ENCODE measurements at regions not wholly inside any gene's neighbourhood (a gene's known extent, or its start where the extent isn't known, plus 50 kb on each side); places are given as distances from the start of the nearest gene placed in this dataset.

- no TSS peak for BruUV-seq (replicated peaks)
- TF ChIP-seq CTCF (conservative IDR thresholded peaks at IDR 0.05; ENCODE audit: low read depth, low read length) = no peak
- TF ChIP-seq EZH2 (IDR thresholded peaks at IDR 0.05; ENCODE audit: borderline replicate concordance, low read depth, low read length, poor library complexity, severe bottlenecking) = no peak
- POLR2A ChIA-PET (ENCODE audit: low non-redundant PET) = no interaction called here
- no peak overlapping the region for H3K4me3 ChIP-seq (ENCODE audit: low read depth, low read length, poor library complexity, severe bottlenecking)
- intact Hi-C loops (cut with micrococcal nuclease; ENCODE audit: unreplicated experiment) = no loop called here
- CTCF ChIA-PET = no interaction called here
- no peaks in the 10 kb centered on the region for H3K27me3 ChIP-seq (replicated peaks; ENCODE audit: insufficient read depth, low read depth, low read length, poor library complexity)
- H3K36me3 ChIP-seq (ENCODE audit: insufficient read depth, low read length, poor library complexity, severe bottlenecking) = no peaks in the 10 kb centered on the region
- no peaks in the 10 kb centered on the region for H3K9me3 ChIP-seq (ENCODE audit: low read depth, low read length, poor library complexity, severe bottlenecking)
- H3K4me1 ChIP-seq (ENCODE audit: insufficient read depth, low read length, poor library complexity, severe bottlenecking) = no peaks in the 10 kb centered on the region
- DNase-seq (ENCODE audit: low spot score) = no peak
- H3K27ac ChIP-seq (ENCODE audit: low read depth, low read length, poor library complexity, severe bottlenecking) = no peak overlapping the region
Observed at GRCh38 chr4:79472036-79472435, 64.0 kb upstream of the GK2 start.

GRCh38 chr4:79471309-79471708, 63.3 kb upstream of the GK2 start:
- TF ChIP-seq EZH2 (IDR thresholded peaks at IDR 0.05; ENCODE audit: borderline replicate concordance, low read depth, low read length, poor library complexity, severe bottlenecking) (no peak), CTCF (conservative IDR thresholded peaks at IDR 0.05; ENCODE audit: low read depth, low read length) (no peak)
- Histone ChIP-seq H3K36me3 (ENCODE audit: insufficient read depth, low read length, poor library complexity, severe bottlenecking) (no peaks in the 10 kb centered on the region), H3K9me3 (ENCODE audit: low read depth, low read length, poor library complexity, severe bottlenecking) (no peaks in the 10 kb centered on the region), H3K27ac (ENCODE audit: low read depth, low read length, poor library complexity, severe bottlenecking) (no peak overlapping the region), H3K4me3 (ENCODE audit: low read depth, low read length, poor library complexity, severe bottlenecking) (no peak overlapping the region), H3K27me3 (replicated peaks; ENCODE audit: insufficient read depth, low read depth, low read length, poor library complexity) (no peaks in the 10 kb centered on the region), H3K4me1 (ENCODE audit: insufficient read depth, low read length, poor library complexity, severe bottlenecking) (no peaks in the 10 kb centered on the region)
- ChIA-PET POLR2A (ENCODE audit: low non-redundant PET) (no interaction called here), CTCF (no interaction called here)
- intact Hi-C loops (cut with micrococcal nuclease; ENCODE audit: unreplicated experiment) = no loop called here
- no peak for DNase-seq (ENCODE audit: low spot score)
- BruUV-seq (replicated peaks) = no TSS peak

- Histone ChIP-seq H3K9me3 (ENCODE audit: low read depth, low read length, poor library complexity, severe bottlenecking) (no peaks in the 10 kb centered on the region), H3K4me1 (ENCODE audit: insufficient read depth, low read length, poor library complexity, severe bottlenecking) (no peaks in the 10 kb centered on the region), H3K27me3 (replicated peaks; ENCODE audit: insufficient read depth, low read depth, low read length, poor library complexity) (no peaks in the 10 kb centered on the region), H3K27ac (ENCODE audit: low read depth, low read length, poor library complexity, severe bottlenecking) (no peak overlapping the region), H3K4me3 (ENCODE audit: low read depth, low read length, poor library complexity, severe bottlenecking) (no peak overlapping the region), H3K36me3 (ENCODE audit: insufficient read depth, low read length, poor library complexity, severe bottlenecking) (no peaks in the 10 kb centered on the region)
- no peak for DNase-seq (ENCODE audit: low spot score)
- POLR2A ChIA-PET (ENCODE audit: low non-redundant PET) = no interaction called here
- no TSS peak for BruUV-seq (replicated peaks)
- CTCF ChIA-PET = no interaction called here
- intact Hi-C loops (cut with micrococcal nuclease; ENCODE audit: unreplicated experiment) = no loop called here
- TF ChIP-seq EZH2 (IDR thresholded peaks at IDR 0.05; ENCODE audit: borderline replicate concordance, low read depth, low read length, poor library complexity, severe bottlenecking) (no peak), CTCF (conservative IDR thresholded peaks at IDR 0.05; ENCODE audit: low read depth, low read length) (no peak)
Observed at GRCh38 chr4:79467246-79467932, 59.4 kb upstream of the GK2 start.

All from A673 (cell line).